ENCODE measurements at regions not wholly inside any gene's neighbourhood (a gene's known extent, or its start where the extent isn't known, plus 50 kb on each side); places are given as distances from the start of the nearest gene placed in this dataset.

DNA sequence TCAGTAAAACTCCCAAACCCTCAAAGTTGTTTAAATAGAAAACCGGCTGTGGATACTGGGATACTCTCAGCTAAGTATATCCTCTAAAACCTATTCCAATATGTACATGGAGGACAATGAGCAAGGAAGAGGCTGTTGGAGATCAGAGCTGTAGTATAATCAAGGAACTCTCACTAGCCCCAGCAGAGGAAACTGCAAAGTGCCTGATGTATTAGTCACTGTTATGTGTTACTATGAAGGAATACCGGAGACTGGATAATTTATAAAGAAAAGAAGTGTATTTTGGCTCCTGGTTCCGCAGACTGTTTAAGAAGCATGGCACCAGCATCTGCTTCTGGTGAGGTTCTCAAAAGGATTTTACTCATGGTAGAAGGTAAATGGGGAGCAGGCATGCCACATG lies 65.6 kb upstream of the RPL10L start:
- Histone ChIP-seq H3K27me3 (no peaks in the 10 kb centered on the region), H3K27ac (no peak overlapping the region), H3K4me1 (no peaks in the 10 kb centered on the region), H3K9me3 (no peaks in the 10 kb centered on the region), H3K4me3 (no peak overlapping the region), H3K36me3 (no peaks in the 10 kb centered on the region)
- no peak for DNase-seq (ENCODE audit: low spot score in 2 of 2)
- intact Hi-C loops (cut with DNase I; ENCODE audit: low total_unique reads) = no loop called here
- TF ChIP-seq POLR2AphosphoS5 (IDR thresholded peaks at IDR 0.05) (no peak), POLR2A (IDR thresholded peaks at IDR 0.05) (no peak)
- TF ChIP-seq, protein P1, sequence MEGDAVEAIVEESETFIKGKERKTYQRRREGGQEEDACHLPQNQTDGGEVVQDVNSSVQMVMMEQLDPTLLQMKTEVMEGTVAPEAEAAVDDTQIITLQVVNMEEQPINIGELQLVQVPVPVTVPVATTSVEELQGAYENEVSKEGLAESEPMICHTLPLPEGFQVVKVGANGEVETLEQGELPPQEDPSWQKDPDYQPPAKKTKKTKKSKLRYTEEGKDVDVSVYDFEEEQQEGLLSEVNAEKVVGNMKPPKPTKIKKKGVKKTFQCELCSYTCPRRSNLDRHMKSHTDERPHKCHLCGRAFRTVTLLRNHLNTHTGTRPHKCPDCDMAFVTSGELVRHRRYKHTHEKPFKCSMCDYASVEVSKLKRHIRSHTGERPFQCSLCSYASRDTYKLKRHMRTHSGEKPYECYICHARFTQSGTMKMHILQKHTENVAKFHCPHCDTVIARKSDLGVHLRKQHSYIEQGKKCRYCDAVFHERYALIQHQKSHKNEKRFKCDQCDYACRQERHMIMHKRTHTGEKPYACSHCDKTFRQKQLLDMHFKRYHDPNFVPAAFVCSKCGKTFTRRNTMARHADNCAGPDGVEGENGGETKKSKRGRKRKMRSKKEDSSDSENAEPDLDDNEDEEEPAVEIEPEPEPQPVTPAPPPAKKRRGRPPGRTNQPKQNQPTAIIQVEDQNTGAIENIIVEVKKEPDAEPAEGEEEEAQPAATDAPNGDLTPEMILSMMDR (IDR thresholded peaks at IDR 0.05) = no peak

Data from breast epithelium (tissue), 4 donors.